ENCODE measurements at regions not wholly inside any gene's neighbourhood (a gene's known extent, or its start where the extent isn't known, plus 50 kb on each side); places are given as distances from the start of the nearest gene placed in this dataset.
"Not testable (repeated sequence)": the region's sequence is repeated elsewhere in the genome, so short reads cannot be mapped to it uniquely, and the experiment has no call there.

DNA sequence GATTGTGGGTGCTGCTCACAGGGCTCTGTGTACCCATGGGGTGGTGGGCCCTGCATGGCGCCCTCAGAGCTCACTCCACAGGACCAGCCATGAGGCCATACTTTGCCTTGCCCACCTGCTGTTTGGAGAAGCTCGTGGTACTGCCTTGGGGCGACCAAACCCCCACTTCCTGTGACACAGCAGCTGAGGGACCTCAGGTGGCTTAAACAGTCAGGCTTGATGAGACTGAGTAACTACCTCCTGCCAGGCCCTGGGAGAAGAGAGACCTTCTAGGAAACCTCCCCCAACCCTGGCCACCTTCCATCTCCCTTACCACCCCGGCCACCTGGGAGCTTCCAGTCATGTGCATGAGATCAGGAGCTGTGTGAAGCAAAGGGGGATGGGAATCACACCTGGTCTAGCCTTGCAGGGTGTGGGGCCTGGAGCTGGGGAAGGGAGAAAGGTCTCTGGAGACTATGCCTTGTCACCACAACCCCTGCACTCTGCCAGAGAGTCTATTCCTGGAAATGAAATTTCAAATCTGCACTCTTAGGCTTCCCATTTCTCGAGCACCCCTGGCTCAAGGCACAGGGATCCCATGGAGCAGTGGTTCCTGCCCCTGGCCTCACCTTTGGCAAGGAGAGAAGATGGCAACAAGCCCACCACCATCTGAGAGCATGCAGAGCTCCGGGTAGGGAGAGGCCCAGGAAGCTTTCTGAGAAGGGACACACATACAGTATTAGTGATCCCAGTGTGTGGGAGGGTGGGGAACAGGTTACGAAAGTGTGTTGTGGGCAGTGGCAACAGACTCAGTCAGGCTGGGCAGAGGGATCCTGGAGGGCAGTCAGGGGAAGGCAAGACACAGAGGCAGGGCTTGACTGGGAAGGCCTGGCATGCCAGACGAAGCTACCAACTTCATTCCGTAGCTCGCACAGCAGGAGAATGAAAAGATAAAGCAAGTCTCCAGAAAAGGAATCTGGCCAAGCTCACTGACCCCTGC is 125.0 kb downstream of the URI1 start:
- TF ChIP-seq, protein P1, sequence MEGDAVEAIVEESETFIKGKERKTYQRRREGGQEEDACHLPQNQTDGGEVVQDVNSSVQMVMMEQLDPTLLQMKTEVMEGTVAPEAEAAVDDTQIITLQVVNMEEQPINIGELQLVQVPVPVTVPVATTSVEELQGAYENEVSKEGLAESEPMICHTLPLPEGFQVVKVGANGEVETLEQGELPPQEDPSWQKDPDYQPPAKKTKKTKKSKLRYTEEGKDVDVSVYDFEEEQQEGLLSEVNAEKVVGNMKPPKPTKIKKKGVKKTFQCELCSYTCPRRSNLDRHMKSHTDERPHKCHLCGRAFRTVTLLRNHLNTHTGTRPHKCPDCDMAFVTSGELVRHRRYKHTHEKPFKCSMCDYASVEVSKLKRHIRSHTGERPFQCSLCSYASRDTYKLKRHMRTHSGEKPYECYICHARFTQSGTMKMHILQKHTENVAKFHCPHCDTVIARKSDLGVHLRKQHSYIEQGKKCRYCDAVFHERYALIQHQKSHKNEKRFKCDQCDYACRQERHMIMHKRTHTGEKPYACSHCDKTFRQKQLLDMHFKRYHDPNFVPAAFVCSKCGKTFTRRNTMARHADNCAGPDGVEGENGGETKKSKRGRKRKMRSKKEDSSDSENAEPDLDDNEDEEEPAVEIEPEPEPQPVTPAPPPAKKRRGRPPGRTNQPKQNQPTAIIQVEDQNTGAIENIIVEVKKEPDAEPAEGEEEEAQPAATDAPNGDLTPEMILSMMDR (IDR thresholded peaks at IDR 0.05) = no peak
- TF ChIP-seq POLR2A (IDR thresholded peaks at IDR 0.05) = no peak
- no peak for TF ChIP-seq POLR2AphosphoS5 (IDR thresholded peaks at IDR 0.05)
- TF ChIP-seq EP300 (IDR thresholded peaks at IDR 0.05) = no peak
- Histone ChIP-seq H3K4me3 (no peak overlapping the region), H3K36me3 (no peaks in the 10 kb centered on the region), H3K27ac (no peak overlapping the region), H3K9me3 (no peaks in the 10 kb centered on the region), H3K27me3 (peaks cover 34% of the 10 kb centered on the region), H3K4me1 (peaks cover 0 to 10% (median 0%) of the 10 kb centered on the region in 3 donors)
- ATAC-seq = no peak
- 69 to 87% methylated on average over 3 to 5 of the region's 10 CpGs for WGBS, 2 donors (ENCODE audit: low coverage in 1 of 2)

DNA sequence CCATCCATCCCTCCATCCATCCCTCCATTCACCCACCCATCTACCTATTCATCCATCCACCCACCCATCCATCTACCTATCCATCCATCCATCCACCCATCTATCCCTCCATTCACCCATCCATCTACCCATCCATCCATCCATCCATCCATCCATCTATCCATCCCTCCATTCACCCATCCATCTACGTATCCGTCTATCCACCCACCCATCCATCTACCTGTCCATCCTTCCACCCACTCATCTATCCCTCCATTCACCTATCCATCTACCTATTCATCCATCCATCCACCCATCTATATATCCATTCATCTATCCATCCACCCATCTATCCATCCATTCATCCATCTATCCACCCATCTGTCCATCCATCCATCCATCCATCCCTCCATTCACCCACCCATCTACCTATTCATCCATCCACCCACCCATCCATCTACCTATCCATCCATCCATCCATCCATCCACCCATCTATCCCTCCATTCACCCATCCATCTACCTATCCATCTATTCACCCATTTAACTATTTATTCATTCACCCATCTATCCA is 126.0 kb downstream of the URI1 start:
- H3K27me3 ChIP-seq = peaks cover 26% of the 10 kb centered on the region
- not testable (repeated sequence) for H3K36me3 ChIP-seq, H3K9me3 ChIP-seq, H3K4me3 ChIP-seq, H3K27ac ChIP-seq, ATAC-seq
- WGBS, 2 donors (ENCODE audit: low coverage in 1 of 2) = 93 to 95% methylated on average over 2 of the region's 2 CpGs
- peaks cover 0 to 10% (median 0%) of the 10 kb centered on the region in 3 donors for H3K4me1 ChIP-seq

DNA sequence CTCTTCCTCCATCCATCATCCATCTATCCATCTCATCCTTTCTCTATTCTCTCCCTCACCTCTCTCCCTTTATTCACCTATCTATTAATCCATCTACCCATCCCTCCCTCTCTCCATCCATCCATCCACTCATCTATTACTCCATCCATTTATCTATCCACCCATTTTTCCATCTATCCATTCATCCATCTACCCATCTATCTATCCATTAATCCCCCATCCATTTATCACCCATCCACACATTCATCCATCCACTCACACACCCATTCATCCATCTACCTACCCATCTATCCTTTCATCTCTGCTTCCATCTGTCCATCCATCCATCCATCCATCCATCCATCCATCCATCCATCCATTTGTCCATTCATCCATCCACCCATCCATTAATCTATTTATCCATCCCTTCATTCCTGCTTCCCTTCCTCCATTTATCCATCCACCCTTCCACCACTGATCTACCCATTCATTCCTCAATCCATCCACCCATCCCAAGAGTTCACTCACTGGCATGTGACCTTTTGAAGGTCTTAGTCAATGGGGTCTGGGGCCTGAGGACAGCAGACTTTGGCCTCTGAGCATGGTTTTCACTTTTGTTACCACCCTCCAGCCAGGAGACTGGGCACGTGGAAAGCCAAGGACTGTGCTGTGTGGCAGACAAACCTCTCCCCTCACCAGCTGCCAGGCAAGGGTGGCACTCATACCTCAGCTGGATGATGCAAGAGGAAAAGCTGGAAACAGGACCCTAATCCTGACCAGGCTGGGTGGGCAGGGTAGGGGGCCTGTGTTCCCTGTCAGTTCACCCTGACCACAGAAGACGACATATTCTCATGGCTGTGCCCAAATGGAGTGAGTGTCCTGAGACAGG is 126.7 kb downstream of the URI1 start:
- H3K4me3 ChIP-seq = no peak overlapping the region
- H3K9me3 ChIP-seq = no peaks in the 10 kb centered on the region
- no peaks in the 10 kb centered on the region for H3K36me3 ChIP-seq
- H3K4me1 ChIP-seq = peaks cover 0 to 10% (median 0%) of the 10 kb centered on the region in 3 donors
- H3K27me3 ChIP-seq = peaks cover 19% of the 10 kb centered on the region
- ATAC-seq = no peak
- no peak overlapping the region for H3K27ac ChIP-seq
- WGBS, 2 donors (ENCODE audit: low coverage in 1 of 2) = 100% methylated on average over 1 of the region's 2 CpGs; no CpG with 5 or more reads in 1 of the 2 donors
- no peak for TF ChIP-seq POLR2A (IDR thresholded peaks at IDR 0.05)
- TF ChIP-seq, protein P1 (IDR thresholded peaks at IDR 0.05) = no peak
- TF ChIP-seq POLR2AphosphoS5 (IDR thresholded peaks at IDR 0.05) = no peak
- TF ChIP-seq EP300 (IDR thresholded peaks at IDR 0.05) = no peak

DNA sequence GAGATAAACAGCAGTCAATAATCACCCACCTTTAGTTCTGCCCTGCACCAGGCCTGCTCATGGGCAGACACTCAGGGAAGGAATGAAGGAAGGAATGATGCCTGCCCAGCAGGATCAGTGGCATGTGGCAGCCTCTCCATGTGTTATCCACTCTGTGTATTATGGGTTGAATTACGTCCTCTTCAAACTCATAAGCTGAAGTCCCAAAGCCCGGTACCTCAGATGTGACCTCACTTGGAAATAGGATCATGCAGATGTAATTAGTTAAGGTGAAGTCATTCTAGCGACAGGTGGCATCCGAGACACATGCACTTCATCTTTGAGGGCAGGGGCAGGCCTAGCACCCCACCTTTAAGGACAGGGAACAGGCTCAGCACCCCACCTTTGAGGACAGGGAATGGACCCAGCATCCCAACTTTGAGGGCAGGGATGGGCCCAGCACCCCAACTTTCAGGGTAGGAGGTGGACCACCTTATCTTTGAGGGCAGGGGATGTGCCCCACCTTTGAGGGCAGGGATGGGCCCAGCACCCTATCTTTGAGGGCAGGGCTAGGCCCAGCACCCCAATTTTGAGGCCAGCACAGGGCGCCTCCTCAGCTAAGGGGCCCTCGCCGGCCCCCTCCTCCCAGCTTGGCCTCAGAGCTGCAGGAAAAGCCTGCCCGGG is 127.6 kb downstream of the URI1 start:
- no peak for ATAC-seq
- WGBS, 2 donors (ENCODE audit: low coverage in 1 of 2) = 62 to 69% methylated on average over 2 to 3 of the region's 8 CpGs
- Histone ChIP-seq H3K4me1 (peaks cover 0 to 10% (median 0%) of the 10 kb centered on the region in 3 donors), H3K27me3 (peaks cover 12% of the 10 kb centered on the region), H3K4me3 (no peak overlapping the region), H3K36me3 (no peaks in the 10 kb centered on the region), H3K9me3 (no peaks in the 10 kb centered on the region), H3K27ac (no peak overlapping the region)
- TF ChIP-seq POLR2AphosphoS5 (IDR thresholded peaks at IDR 0.05) = no peak
- no peak for TF ChIP-seq POLR2A (IDR thresholded peaks at IDR 0.05)
- no peak for TF ChIP-seq EP300 (IDR thresholded peaks at IDR 0.05)
- TF ChIP-seq, protein P1 (IDR thresholded peaks at IDR 0.05) = no peak

Measured in gastroesophageal sphincter (tissue), 4 donors.